ENCODE measurements at regions not wholly inside any gene's neighbourhood (a gene's known extent, or its start where the extent isn't known, plus 50 kb on each side); places are given as distances from the start of the nearest gene placed in this dataset.

DNA sequence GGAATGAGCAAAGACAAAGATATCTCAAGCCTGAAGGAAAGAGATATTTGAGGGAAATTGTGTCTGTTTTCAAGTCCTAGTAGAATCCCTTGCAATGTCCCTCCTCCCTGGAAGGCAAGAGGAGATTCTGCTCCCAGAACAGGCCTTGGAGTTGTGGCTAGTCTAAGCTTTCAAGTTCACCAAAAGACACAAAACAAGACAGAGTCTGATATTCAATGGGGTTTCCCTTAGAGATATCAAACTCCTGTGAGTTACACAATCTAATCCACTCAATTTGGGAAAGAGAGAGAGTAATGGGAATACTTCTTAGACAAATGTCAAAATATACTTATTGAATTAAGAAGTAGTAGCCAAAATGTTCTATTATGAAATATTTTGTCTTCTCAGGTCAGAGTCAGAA, 162.8 kb upstream of the ADAMTS5 start:
- H2AFZ ChIP-seq, result no peak overlapping the region
- no peak for DNase-seq (ENCODE audit: low spot score)
- no peaks in the 10 kb centered on the region for H3K4me1 ChIP-seq (ENCODE audit: insufficient read depth)
- no peak overlapping the region for H3K4me2 ChIP-seq
- H3K36me3 ChIP-seq (replicated peaks; ENCODE audit: insufficient read depth, low read depth), result no peaks in the 10 kb centered on the region
- H3K79me2 ChIP-seq, result no peaks in the 10 kb centered on the region
- no peaks in the 10 kb centered on the region for H3K9me3 ChIP-seq (ENCODE audit: low read depth)
- no peaks in the 10 kb centered on the region for H3K9me2 ChIP-seq (replicated peaks; ENCODE audit: insufficient read depth)
- H3K27ac ChIP-seq, result no peak overlapping the region
- H3K27me3 ChIP-seq, result no peaks in the 10 kb centered on the region
- TF ChIP-seq EZH2phosphoT487 (IDR thresholded peaks at IDR 0.05; ENCODE audit: low read depth, severe bottlenecking, unreplicated experiment), result no peak
- TF ChIP-seq EZH2 (IDR thresholded peaks at IDR 0.05; ENCODE audit: borderline replicate concordance), result no peak
- TF ChIP-seq, protein P1, sequence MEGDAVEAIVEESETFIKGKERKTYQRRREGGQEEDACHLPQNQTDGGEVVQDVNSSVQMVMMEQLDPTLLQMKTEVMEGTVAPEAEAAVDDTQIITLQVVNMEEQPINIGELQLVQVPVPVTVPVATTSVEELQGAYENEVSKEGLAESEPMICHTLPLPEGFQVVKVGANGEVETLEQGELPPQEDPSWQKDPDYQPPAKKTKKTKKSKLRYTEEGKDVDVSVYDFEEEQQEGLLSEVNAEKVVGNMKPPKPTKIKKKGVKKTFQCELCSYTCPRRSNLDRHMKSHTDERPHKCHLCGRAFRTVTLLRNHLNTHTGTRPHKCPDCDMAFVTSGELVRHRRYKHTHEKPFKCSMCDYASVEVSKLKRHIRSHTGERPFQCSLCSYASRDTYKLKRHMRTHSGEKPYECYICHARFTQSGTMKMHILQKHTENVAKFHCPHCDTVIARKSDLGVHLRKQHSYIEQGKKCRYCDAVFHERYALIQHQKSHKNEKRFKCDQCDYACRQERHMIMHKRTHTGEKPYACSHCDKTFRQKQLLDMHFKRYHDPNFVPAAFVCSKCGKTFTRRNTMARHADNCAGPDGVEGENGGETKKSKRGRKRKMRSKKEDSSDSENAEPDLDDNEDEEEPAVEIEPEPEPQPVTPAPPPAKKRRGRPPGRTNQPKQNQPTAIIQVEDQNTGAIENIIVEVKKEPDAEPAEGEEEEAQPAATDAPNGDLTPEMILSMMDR (IDR thresholded peaks at IDR 0.05; ENCODE audit: poor library complexity), result no peak
- H4K20me1 ChIP-seq (ENCODE audit: insufficient read depth, poor library complexity, severe bottlenecking), result no peaks in the 10 kb centered on the region
- H3K4me3 ChIP-seq, result no peak overlapping the region

DNA sequence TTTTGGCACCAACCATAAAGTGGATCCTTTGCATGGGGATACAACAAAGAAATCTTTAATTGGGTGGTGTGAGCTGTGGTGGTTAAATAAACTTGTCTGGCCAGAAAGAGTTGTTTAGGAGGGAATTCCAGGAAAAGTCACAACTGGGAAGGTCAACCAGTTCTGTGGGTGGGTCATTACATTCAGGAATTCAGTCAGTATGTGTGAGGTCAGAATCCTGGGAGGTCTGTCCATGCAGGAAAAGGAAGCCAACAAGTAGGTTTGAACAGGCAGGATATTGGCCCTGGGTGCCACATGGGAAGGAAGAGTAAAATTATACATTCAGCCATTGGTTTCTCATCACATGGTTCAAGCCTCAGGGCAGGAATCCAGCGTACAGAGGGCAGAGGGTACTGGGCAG, 162.3 kb upstream of the ADAMTS5 start:
- 87% methylated on average over 1 of the region's 1 CpG for WGBS (ENCODE audit: low lambda C conversion rate, missing lambda C conversion rate)

DNA sequence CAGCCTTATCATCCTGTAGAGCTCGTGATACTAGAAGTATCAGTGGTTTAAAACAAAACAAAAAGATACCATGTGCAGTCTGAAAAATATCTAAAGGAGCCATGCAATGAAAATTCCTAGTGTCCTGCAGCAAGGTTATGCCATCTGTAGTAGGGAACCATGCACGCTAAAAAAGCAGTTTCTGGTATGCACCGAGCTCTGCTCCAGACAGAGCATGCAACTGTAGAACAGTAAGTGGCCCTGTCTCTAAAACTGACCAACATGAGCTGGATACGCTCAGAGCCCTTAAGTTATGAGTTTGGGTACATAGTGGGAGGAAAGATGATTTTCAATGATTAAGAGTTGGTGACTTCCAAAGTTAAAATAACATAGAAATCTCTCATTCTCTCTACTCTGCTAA, 159.3 kb upstream of the ADAMTS5 start:
- Histone ChIP-seq H2AFZ (no peak overlapping the region), H3K79me2 (no peaks in the 10 kb centered on the region), H3K9me3 (ENCODE audit: low read depth) (no peaks in the 10 kb centered on the region), H3K36me3 (replicated peaks; ENCODE audit: insufficient read depth, low read depth) (no peaks in the 10 kb centered on the region), H3K4me2 (no peak overlapping the region), H3K4me3 (no peak overlapping the region), H3K4me1 (ENCODE audit: insufficient read depth) (no peaks in the 10 kb centered on the region), H3K9me2 (replicated peaks; ENCODE audit: insufficient read depth) (no peaks in the 10 kb centered on the region), H3K27me3 (no peaks in the 10 kb centered on the region), H4K20me1 (ENCODE audit: insufficient read depth, poor library complexity, severe bottlenecking) (no peaks in the 10 kb centered on the region), H3K27ac (no peak overlapping the region)
- WGBS (ENCODE audit: low lambda C conversion rate, missing lambda C conversion rate), result 90% methylated on average over 4 of the region's 4 CpGs
- DNase-seq (ENCODE audit: low spot score), result no peak
- TF ChIP-seq, protein P1 (IDR thresholded peaks at IDR 0.05; ENCODE audit: poor library complexity), result no peak
- TF ChIP-seq EZH2phosphoT487 (IDR thresholded peaks at IDR 0.05; ENCODE audit: low read depth, severe bottlenecking, unreplicated experiment) (no peak), EZH2 (IDR thresholded peaks at IDR 0.05; ENCODE audit: borderline replicate concordance) (no peak)

More for the DNA sequence above, 162.3 kb upstream of the ADAMTS5 start:
- H2AFZ ChIP-seq, result no peak overlapping the region
- no peak overlapping the region for H3K4me2 ChIP-seq
- H3K27me3 ChIP-seq, result no peaks in the 10 kb centered on the region
- H4K20me1 ChIP-seq (ENCODE audit: insufficient read depth, poor library complexity, severe bottlenecking), result no peaks in the 10 kb centered on the region
- no peaks in the 10 kb centered on the region for H3K79me2 ChIP-seq
- TF ChIP-seq, protein P1 (IDR thresholded peaks at IDR 0.05; ENCODE audit: poor library complexity), result no peak
- TF ChIP-seq EZH2 (IDR thresholded peaks at IDR 0.05; ENCODE audit: borderline replicate concordance) (no peak), EZH2phosphoT487 (IDR thresholded peaks at IDR 0.05; ENCODE audit: low read depth, severe bottlenecking, unreplicated experiment) (no peak)
- no peaks in the 10 kb centered on the region for H3K9me2 ChIP-seq (replicated peaks; ENCODE audit: insufficient read depth)
- no peaks in the 10 kb centered on the region for H3K36me3 ChIP-seq (replicated peaks; ENCODE audit: insufficient read depth, low read depth)
- no peak overlapping the region for H3K27ac ChIP-seq
- DNase-seq (ENCODE audit: low spot score), result no peak
- no peak overlapping the region for H3K4me3 ChIP-seq
- H3K9me3 ChIP-seq (ENCODE audit: low read depth), result no peaks in the 10 kb centered on the region
- H3K4me1 ChIP-seq (ENCODE audit: insufficient read depth), result no peaks in the 10 kb centered on the region

DNA sequence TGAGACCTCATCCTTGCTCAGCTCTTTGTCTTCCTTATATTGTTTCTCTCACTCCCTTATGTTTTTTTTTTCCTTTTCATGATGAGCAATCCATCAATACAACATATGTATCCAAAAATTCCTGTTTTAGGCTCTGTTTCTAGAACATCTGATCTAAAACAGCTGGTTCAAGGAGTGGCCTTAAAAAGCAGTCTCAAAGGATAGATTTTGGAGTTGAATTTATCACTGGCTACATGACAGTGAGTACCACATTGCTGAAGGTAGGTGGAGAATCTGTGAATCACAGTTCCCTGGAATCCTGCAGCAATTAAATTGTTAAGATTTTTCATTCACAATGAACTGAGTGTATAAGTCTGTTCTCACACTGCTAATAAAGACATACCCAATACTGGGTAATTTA, 155.8 kb upstream of the ADAMTS5 start:
- Histone ChIP-seq H2AFZ (no peak overlapping the region), H3K79me2 (no peaks in the 10 kb centered on the region), H3K27ac (no peak overlapping the region), H3K4me3 (no peak overlapping the region), H4K20me1 (ENCODE audit: insufficient read depth, poor library complexity, severe bottlenecking) (no peaks in the 10 kb centered on the region), H3K36me3 (replicated peaks; ENCODE audit: insufficient read depth, low read depth) (no peaks in the 10 kb centered on the region), H3K9me2 (replicated peaks; ENCODE audit: insufficient read depth) (no peaks in the 10 kb centered on the region), H3K4me2 (no peak overlapping the region), H3K9me3 (ENCODE audit: low read depth) (no peaks in the 10 kb centered on the region), H3K27me3 (no peaks in the 10 kb centered on the region), H3K4me1 (ENCODE audit: insufficient read depth) (no peaks in the 10 kb centered on the region)
- no peak for DNase-seq (ENCODE audit: low spot score)
- TF ChIP-seq EZH2phosphoT487 (IDR thresholded peaks at IDR 0.05; ENCODE audit: low read depth, severe bottlenecking, unreplicated experiment), result no peak
- no peak for TF ChIP-seq EZH2 (IDR thresholded peaks at IDR 0.05; ENCODE audit: borderline replicate concordance)
- TF ChIP-seq, protein P1 (IDR thresholded peaks at IDR 0.05; ENCODE audit: poor library complexity), result no peak
